ENCODE measurements at regions not wholly inside any gene's neighbourhood (a gene's known extent, or its start where the extent isn't known, plus 50 kb on each side); places are given as distances from the start of the nearest gene placed in this dataset.
"Not testable (repeated sequence)": the region's sequence is repeated elsewhere in the genome, so short reads cannot be mapped to it uniquely, and the experiment has no call there.

DNA sequence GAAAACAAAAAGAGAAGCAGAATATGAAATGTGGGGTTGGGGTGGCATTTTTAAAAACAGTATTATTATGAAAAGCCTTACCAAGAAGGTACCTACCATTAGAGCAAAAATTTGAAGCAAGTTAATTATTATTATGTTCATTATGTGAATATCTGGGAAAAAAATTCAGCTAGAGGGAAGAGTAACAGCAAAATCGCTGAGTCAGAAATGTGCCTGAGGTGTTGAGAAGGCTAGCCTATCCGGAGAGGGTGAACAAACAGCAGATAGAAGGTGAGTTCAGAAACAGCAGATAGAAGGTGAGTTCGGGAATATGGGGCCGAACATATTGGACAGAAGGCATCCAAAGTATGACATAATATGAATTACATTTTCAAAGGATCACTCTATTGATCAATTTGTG lies 536.8 kb upstream of the ANO5 start:
- under 1% methylated on average over 4 of the region's 4 CpGs for WGBS (ENCODE audit: low lambda C conversion rate)
- Histone ChIP-seq H2AFZ (ENCODE audit: low read length) (no peak overlapping the region), H4K20me1 (ENCODE audit: insufficient read depth, low read length) (no peaks in the 10 kb centered on the region), H3K27ac (ENCODE audit: extremely low read length, insufficient read depth, low read length) (no peak overlapping the region), H3K9me3 (ENCODE audit: low read length) (peaks cover 6% of the 10 kb centered on the region; the same call in 1 of the 2 replicates), H3K36me3 (replicated peaks in 1 of 2; ENCODE audit: control insufficient read depth in 1 of 2, insufficient read depth in 2 of 2, low read length in 2 of 2) (no peaks in the 10 kb centered on the region), H3K79me2 (ENCODE audit: insufficient read depth, low read length) (no peaks in the 10 kb centered on the region), H3K27me3 (ENCODE audit: control insufficient read depth in 1 of 2, insufficient read depth in 2 of 2, low read length in 2 of 2) (no peaks in the 10 kb centered on the region), H3K4me1 (ENCODE audit: insufficient read depth, low read length) (no peaks in the 10 kb centered on the region), H3K9ac (ENCODE audit: insufficient read depth, low read depth, low read length) (no peak overlapping the region), H3K4me2 (ENCODE audit: low read depth, low read length) (no peak overlapping the region), H3K4me3 (replicated peaks in 1 of 3; ENCODE audit: insufficient read depth in 1 of 3, low read depth in 2 of 3, low read length in 3 of 3) (no peak overlapping the region)
- POLR2A ChIA-PET = no interaction called here
- in situ Hi-C loops (cut with HindIII; ENCODE audit: extremely low pct_ligation_motif_present, low pct_unique_long_range_greater_than_20kb) = no loop called here
- BruUV-seq (replicated peaks) = no TSS peak
- ATAC-seq = no peak
- intact Hi-C loops (cut with micrococcal nuclease; ENCODE audit: unreplicated experiment) = no loop called here
- no peak for DNase-seq (ENCODE audit: low spot score)
- TF ChIP-seq ZNF660 (CRISPR knock-in tag; IDR thresholded peaks at IDR 0.05; ENCODE audit: borderline replicate concordance, low read depth) = no peak
- peak; percentile 66 for TF ChIP-seq MAFF (IDR thresholded peaks at IDR 0.05; ENCODE audit: low read depth, low read length)
- TF ChIP-seq MAFK (conservative IDR thresholded peaks at IDR 0.05 in 1 of 2, IDR thresholded peaks at IDR 0.05 in 1 of 2; ENCODE audit: low read length in 2 of 2) = peak; percentile 28 to 82; a peak in 3 of 4 replicates
- no peak for TF ChIP-seq ZNF878 (CRISPR knock-in tag; IDR thresholded peaks at IDR 0.05)
- TF ChIP-seq SRY (CRISPR knock-in tag; IDR thresholded peaks at IDR 0.05) = no peak
- FAIRE-seq = no peak
- CTCF ChIA-PET (ENCODE audit: low intra/inter-chr PET ratio, low total read pairs) = no interaction called here

DNA sequence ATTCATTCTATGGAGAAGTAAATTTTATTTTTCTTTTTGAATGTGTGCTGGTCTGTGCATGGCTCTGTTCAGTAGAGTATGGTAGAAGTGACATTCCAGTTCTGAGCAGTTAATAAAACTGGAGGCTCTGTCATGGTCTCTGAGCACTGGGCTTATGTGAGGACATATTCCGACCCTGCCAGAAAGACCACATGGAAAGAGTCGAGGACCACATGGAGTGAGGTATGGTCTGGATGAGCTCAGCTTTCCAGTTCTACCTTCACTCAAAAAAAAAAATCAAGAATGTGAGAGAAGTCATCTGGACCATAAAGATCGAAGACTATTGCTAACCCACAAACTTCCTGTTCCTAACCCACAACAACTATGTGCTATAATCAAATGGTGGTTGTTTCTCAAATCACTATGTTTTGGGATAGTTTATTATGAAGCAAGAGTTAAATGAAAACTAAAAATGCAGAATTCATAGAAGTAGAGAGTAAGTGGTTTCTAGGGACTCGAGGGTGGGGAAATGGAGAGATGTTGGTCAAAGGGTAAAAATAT lies 534.2 kb upstream of the ANO5 start:
- Histone ChIP-seq H3K4me2 (ENCODE audit: low read depth, low read length) (no peak overlapping the region), H3K27me3 (ENCODE audit: control insufficient read depth in 1 of 2, insufficient read depth in 2 of 2, low read length in 2 of 2) (no peaks in the 10 kb centered on the region), H4K20me1 (ENCODE audit: insufficient read depth, low read length) (no peaks in the 10 kb centered on the region), H3K9me3 (ENCODE audit: low read length) (peaks cover 6% of the 10 kb centered on the region; the same call in 1 of the 2 replicates), H3K27ac (ENCODE audit: extremely low read length, insufficient read depth, low read length) (no peak overlapping the region), H2AFZ (ENCODE audit: low read length) (no peak overlapping the region), H3K79me2 (ENCODE audit: insufficient read depth, low read length) (no peaks in the 10 kb centered on the region), H3K4me1 (ENCODE audit: insufficient read depth, low read length) (no peaks in the 10 kb centered on the region), H3K9ac (ENCODE audit: insufficient read depth, low read depth, low read length) (no peak overlapping the region), H3K4me3 (replicated peaks in 1 of 3; ENCODE audit: insufficient read depth in 1 of 3, low read depth in 2 of 3, low read length in 3 of 3) (no peak overlapping the region), H3K36me3 (replicated peaks in 1 of 2; ENCODE audit: control insufficient read depth in 1 of 2, insufficient read depth in 2 of 2, low read length in 2 of 2) (no peaks in the 10 kb centered on the region)
- intact Hi-C loops (cut with micrococcal nuclease; ENCODE audit: unreplicated experiment) = no loop called here
- DNase-seq (ENCODE audit: low spot score) (no peak), FAIRE-seq (no peak), ATAC-seq (no peak)
- 0% methylated on average over 4 of the region's 4 CpGs for WGBS (ENCODE audit: low lambda C conversion rate)
- in situ Hi-C loops (cut with HindIII; ENCODE audit: extremely low pct_ligation_motif_present, low pct_unique_long_range_greater_than_20kb) = no loop called here
- CTCF ChIA-PET (ENCODE audit: low intra/inter-chr PET ratio, low total read pairs) = no interaction called here
- POLR2A ChIA-PET = no interaction called here
- BruUV-seq (replicated peaks) = no TSS peak
- TF ChIP-seq, protein P1, sequence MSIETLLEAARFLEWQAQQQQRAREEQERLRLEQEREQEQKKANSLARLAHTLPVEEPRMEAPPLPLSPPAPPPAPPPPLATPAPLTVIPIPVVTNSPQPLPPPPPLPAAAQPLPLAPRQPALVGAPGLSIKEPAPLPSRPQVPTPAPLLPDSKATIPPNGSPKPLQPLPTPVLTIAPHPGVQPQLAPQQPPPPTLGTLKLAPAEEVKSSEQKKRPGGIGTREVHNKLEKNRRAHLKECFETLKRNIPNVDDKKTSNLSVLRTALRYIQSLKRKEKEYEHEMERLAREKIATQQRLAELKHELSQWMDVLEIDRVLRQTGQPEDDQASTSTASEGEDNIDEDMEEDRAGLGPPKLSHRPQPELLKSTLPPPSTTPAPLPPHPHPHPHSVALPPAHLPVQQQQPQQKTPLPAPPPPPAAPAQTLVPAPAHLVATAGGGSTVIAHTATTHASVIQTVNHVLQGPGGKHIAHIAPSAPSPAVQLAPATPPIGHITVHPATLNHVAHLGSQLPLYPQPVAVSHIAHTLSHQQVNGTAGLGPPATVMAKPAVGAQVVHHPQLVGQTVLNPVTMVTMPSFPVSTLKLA (IDR thresholded peaks at IDR 0.05) = peak; percentile 95
- no peak for TF ChIP-seq TBX2 (CRISPR knock-in tag; IDR thresholded peaks at IDR 0.05; ENCODE audit: borderline replicate concordance)

DNA sequence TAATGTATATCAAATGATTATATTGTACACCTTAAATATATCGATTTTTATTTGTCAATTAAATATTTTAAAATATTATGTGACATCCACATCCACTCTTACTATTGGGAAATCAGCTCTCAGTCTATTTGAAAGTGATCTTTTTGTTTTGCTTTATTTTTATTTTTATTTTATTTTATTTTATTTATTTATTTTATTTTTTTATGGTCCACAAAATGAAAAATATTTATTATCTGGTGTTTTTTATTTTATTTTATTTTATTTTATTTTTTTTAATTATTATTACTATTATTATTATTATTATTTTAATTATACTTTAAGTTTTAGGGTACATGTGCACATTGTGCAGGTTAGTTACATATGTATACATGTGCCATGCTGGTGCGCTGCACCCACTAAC lies 533.5 kb upstream of the ANO5 start:
- CTCF ChIA-PET (ENCODE audit: low intra/inter-chr PET ratio, low total read pairs); POLR2A ChIA-PET; H3K9me3 ChIP-seq (ENCODE audit: low read length); H2AFZ ChIP-seq (ENCODE audit: low read length); H3K36me3 ChIP-seq (replicated peaks in 1 of 2; ENCODE audit: control insufficient read depth in 1 of 2, insufficient read depth in 2 of 2, low read length in 2 of 2); in situ Hi-C loops (cut with HindIII; ENCODE audit: extremely low pct_ligation_motif_present, low pct_unique_long_range_greater_than_20kb); H3K27ac ChIP-seq (ENCODE audit: extremely low read length, insufficient read depth, low read length); H3K27me3 ChIP-seq (ENCODE audit: control insufficient read depth in 1 of 2, insufficient read depth in 2 of 2, low read length in 2 of 2); BruUV-seq (replicated peaks); FAIRE-seq; H3K9ac ChIP-seq (ENCODE audit: insufficient read depth, low read depth, low read length); DNase-seq (ENCODE audit: low spot score); H3K4me1 ChIP-seq (ENCODE audit: insufficient read depth, low read length); ATAC-seq; H4K20me1 ChIP-seq (ENCODE audit: insufficient read depth, low read length); H3K79me2 ChIP-seq (ENCODE audit: insufficient read depth, low read length); H3K4me3 ChIP-seq (replicated peaks in 1 of 3; ENCODE audit: insufficient read depth in 1 of 3, low read depth in 2 of 3, low read length in 3 of 3); H3K4me2 ChIP-seq (ENCODE audit: low read depth, low read length); intact Hi-C loops (cut with micrococcal nuclease; ENCODE audit: unreplicated experiment): not testable (repeated sequence)
- WGBS (ENCODE audit: low lambda C conversion rate) = 51% methylated on average over 2 of the region's 2 CpGs
